Adrenal gland (tissue), 9 donors: ENCODE measurements at regions not wholly inside any gene's neighbourhood (a gene's known extent, or its start where the extent isn't known, plus 50 kb on each side); places are given as distances from the start of the nearest gene placed in this dataset.

ENCODE experiments used
- DNase-seq, 7 donors: peaks; one replicate each; pipeline ENCODE4 v3.0.0-alpha.2; 2019 to 2020
- H3K27ac ChIP-seq, 5 donors: fragments of 200-600 bp; sonication (generic) in 4 of 5; 1 replicate in 3 of 5; 2 replicates in 2 of 5; pipeline versions ENCODE4 v1.5.1 to v1.8.0; 2016 to 2020; ENCODE audit warnings: mild to moderate bottlenecking in 1 of 5
- H3K27me3 ChIP-seq: fragments of 200-600 bp; 2 replicates; pipeline ENCODE4 v1.8.0; 2021
- H3K36me3 ChIP-seq, 2 donors: fragments of 200-600 bp; replicated peaks in 1 of 2; 1 replicate in 1 of 2; 2 replicates in 1 of 2; pipeline versions ENCODE4 v1.5.1 to v1.8.0; 2018 to 2022
- H3K4me1 ChIP-seq, 2 donors: fragments of 200-600 bp; replicated peaks in 1 of 2; 1 replicate in 1 of 2; 2 replicates in 1 of 2; pipeline versions ENCODE4 v1.5.1 to v1.8.0; 2018 to 2021
- H3K4me3 ChIP-seq, 4 donors: fragments of 200-600 bp; sonication (generic) in 3 of 4; one replicate each; pipeline ENCODE4 v1.5.1; 2016 to 2018
- H3K9me3 ChIP-seq, 3 donors: fragments of 200-600 bp; sonication (generic) in 1 of 3; replicated peaks in 1 of 3; 1 replicate in 2 of 3; 2 replicates in 1 of 3; pipeline versions ENCODE4 v1.5.1 to v1.8.0; 2016 to 2021
- CTCF ChIP-seq, 6 experiments: fragments of 450-650 bp in 4 of 6; fragments of 200-600 bp in 2 of 6; sonication (generic) in 1 of 6; IDR thresholded peaks; 1 replicate in 5 of 6; 2 replicates in 1 of 6; pipeline versions ENCODE4 v1.5.1 to v1.8.0; 2016 to 2021; ENCODE audit warnings: antibody characterized with exemption in 6 of 6, mild to moderate bottlenecking in 2 of 6, moderate library complexity in 1 of 6
- POLR2A ChIP-seq, 2 donors: fragments of 450-650 bp; IDR thresholded peaks; one replicate each; pipeline ENCODE4 v1.6.1; 2017; ENCODE audit warnings: antibody characterized with exemption in 2 of 2, mild to moderate bottlenecking in 2 of 2, moderate library complexity in 1 of 2
- WGBS, 4 donors: extraction: QIAGEN DNeasy Blood & Tissue Kit in 2 of 4; methylation state at CpG; one replicate each; pipeline versions ENCODE4 v1.1.5 to v1.1.7; 2013 to 2017; 5-methylcytosine and 5-hydroxymethylcytosine counted together
- intact Hi-C, 2 donors: fragments of 100-400 bp; cut with DNase I; formaldehyde crosslinking; loops; one replicate each; pipeline versions ENCODE4 v1.14.1 to v1.15.0; 2022 to 2023
- donor health status: healthy with polysubstance abuse.
- donor health status: Bipolar disorder and iron deficiency.
- donor health status: DM: yes; HTN: yes; CAD: no.
- donor health status: DM: no; HTN: no; CAD: no.
- donor health status: DM: no; HTN: no; CAD: no.

DNA sequence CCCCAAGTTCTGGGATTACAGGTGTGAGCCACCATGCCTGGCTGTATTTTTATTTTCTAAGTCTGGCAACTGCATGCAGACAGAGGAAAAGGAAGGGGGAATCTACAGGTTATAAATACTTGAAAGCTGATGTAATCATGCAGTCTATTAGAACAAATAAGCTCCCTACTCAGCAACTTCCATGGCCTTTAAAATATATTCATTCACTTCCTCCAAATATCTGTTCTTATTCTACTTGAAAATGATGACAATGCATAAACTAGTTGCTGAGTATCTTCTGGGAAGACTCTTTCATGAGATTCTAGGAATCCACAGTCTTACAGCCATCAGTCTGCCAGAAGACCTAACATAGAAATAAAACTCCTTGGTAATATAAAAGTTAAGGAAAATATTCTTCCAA, 66.9 kb upstream of the NCKAP5 start:
- DNase-seq: no peak
- H3K27ac ChIP-seq: no peak overlapping the region
- H3K4me1 ChIP-seq: no peaks in the 10 kb centered on the region
- TF ChIP-seq CTCF (IDR thresholded peaks at IDR 0.05) (no peak), POLR2A (IDR thresholded peaks at IDR 0.05) (no peak)
- intact Hi-C loops: no loop called here
- no peaks in the 10 kb centered on the region for H3K9me3 ChIP-seq
- no peaks in the 10 kb centered on the region for H3K36me3 ChIP-seq
- no peaks in the 10 kb centered on the region for H3K27me3 ChIP-seq
- H3K4me3 ChIP-seq: no peak overlapping the region

- H3K4me3 ChIP-seq: no peak overlapping the region
- no peaks in the 10 kb centered on the region for H3K36me3 ChIP-seq
- TF ChIP-seq CTCF (IDR thresholded peaks at IDR 0.05): no peak
- no peak for TF ChIP-seq POLR2A (IDR thresholded peaks at IDR 0.05)
- DNase-seq: no peak
- H3K27ac ChIP-seq: no peak overlapping the region
- H3K9me3 ChIP-seq: no peaks in the 10 kb centered on the region
- no peaks in the 10 kb centered on the region for H3K27me3 ChIP-seq
- H3K4me1 ChIP-seq: no peaks in the 10 kb centered on the region
- WGBS, 4 donors: 86 to 93% (median 90%) methylated on average over 2 of the region's 2 CpGs
- intact Hi-C loops: no loop called here
Measured at GRCh38 chr2:133636287-133636686, 68.0 kb upstream of the NCKAP5 start.

DNA sequence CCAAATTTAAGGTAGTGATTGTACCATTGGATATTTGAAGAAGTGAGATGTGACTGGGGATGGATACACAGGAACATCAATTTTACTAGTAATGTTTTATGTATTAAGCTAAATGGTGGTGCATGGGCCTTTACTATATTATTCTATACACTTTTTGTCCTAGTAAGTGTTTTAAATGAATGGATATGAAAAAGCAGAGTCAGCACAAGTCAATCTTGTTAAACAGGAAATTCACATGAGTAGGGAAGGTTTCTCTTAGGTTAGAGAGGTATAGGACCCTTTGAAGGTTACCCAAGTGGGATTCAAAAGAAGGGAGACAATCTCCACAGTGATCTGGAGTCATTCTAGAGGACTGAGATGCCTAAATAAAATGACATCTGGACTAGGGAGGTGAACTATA, 71.8 kb upstream of the NCKAP5 start:
- H3K36me3 ChIP-seq: no peaks in the 10 kb centered on the region
- intact Hi-C loops: no loop called here
- TF ChIP-seq POLR2A (IDR thresholded peaks at IDR 0.05): no peak
- no peak for TF ChIP-seq CTCF (IDR thresholded peaks at IDR 0.05)
- no peak overlapping the region for H3K4me3 ChIP-seq
- no peak overlapping the region for H3K27ac ChIP-seq
- no peak for DNase-seq
- H3K27me3 ChIP-seq: no peaks in the 10 kb centered on the region
- no peaks in the 10 kb centered on the region for H3K4me1 ChIP-seq
- no peaks in the 10 kb centered on the region for H3K9me3 ChIP-seq

DNA sequence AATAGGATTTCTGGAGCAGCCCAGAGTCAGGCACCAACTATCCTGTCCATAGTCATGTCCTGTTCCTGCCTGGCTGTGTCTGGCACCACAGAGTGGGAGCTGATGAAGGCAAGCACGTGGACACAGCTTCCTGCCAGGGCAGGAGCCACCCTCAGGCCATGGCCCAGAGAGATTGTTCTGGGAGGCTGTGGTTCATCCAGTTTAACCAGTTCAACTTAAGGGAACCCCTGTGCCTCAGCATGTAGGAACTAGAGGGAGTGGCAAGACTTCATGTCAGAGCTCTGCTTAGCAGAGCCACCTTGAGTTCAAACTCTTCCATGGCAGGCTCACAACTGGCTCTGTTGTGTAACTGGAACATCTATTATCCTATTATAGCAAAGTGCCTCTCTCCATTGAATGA, 73.2 kb upstream of the NCKAP5 start:
- Histone ChIP-seq H3K36me3 (no peaks in the 10 kb centered on the region), H3K27me3 (no peaks in the 10 kb centered on the region), H3K4me1 (no peaks in the 10 kb centered on the region), H3K9me3 (no peaks in the 10 kb centered on the region), H3K4me3 (no peak overlapping the region), H3K27ac (no peak overlapping the region)
- DNase-seq: peak in 1 of 7 donors; percentile 17
- 42 to 50% (median 45%) methylated on average over 1 of the region's 1 CpG for WGBS, 4 donors
- intact Hi-C loops: no loop called here
- no peak for TF ChIP-seq CTCF (IDR thresholded peaks at IDR 0.05)
- TF ChIP-seq POLR2A (IDR thresholded peaks at IDR 0.05): no peak
